MCF 10A (cell line): ENCODE measurements at regions not wholly inside any gene's neighbourhood (a gene's known extent, or its start where the extent isn't known, plus 50 kb on each side); places are given as distances from the start of the nearest gene placed in this dataset.

Experiments used
- BruUV-seq: library from RNA; stranded (reverse); fragments of 400-500 nt; replicated peaks from 2 replicates; lab custom pipeline; 2021; lab: Mats Ljungman, UMichigan
- CTCF ChIA-PET: fragments of 300-600 bp; sonication (Branson Sonifier 250); formaldehyde crosslinking; extraction: SDS; loops from one replicate; lab custom pipeline; 2021; ENCODE audit warnings: antibody characterized with exemption, inconsistent platforms; lab: Yijun Ruan, JAX
- POLR2A ChIA-PET: fragments of 300-600, 350-650 bp; sonication (Branson Sonifier 250); formaldehyde crosslinking; extraction: SDS; loops from one replicate; lab custom pipeline; 2020; ENCODE audit warnings: antibody characterized with exemption, inconsistent platforms; lab: Yijun Ruan, JAX
- DNase-seq: peaks from one replicate; pipeline ENCODE4 v3.0.0-alpha.2; 2018; ENCODE audit not compliant: unreplicated experiment
- H3K27ac Mint-ChIP-seq: one replicate; pipeline ENCODE4 v1.8.0; 2022; ENCODE audit warnings: mild to moderate bottlenecking, low read depth, mixed read lengths; ENCODE audit not compliant: unreplicated experiment
- H3K27me3 Mint-ChIP-seq: one replicate; pipeline ENCODE4 v1.8.0; 2022; ENCODE audit warnings: mixed read lengths; ENCODE audit not compliant: insufficient read depth, unreplicated experiment
- H3K36me3 Mint-ChIP-seq: one replicate; pipeline ENCODE4 v1.8.0; 2022; ENCODE audit warnings: mild to moderate bottlenecking, moderate library complexity, mixed read lengths; ENCODE audit not compliant: insufficient read depth, unreplicated experiment
- H3K4me1 Mint-ChIP-seq: one replicate; pipeline ENCODE4 v1.8.0; 2022; ENCODE audit warnings: mixed read lengths; ENCODE audit not compliant: insufficient read depth, unreplicated experiment
- H3K4me3 Mint-ChIP-seq: one replicate; pipeline ENCODE4 v1.8.0; 2022; ENCODE audit warnings: mild to moderate bottlenecking, moderate library complexity, mixed read lengths; ENCODE audit not compliant: unreplicated experiment
- H3K9me3 Mint-ChIP-seq: one replicate; pipeline ENCODE4 v1.8.0; 2022; ENCODE audit warnings: mixed read lengths; ENCODE audit not compliant: unreplicated experiment
- intact Hi-C: fragments of 100-400 bp; cut with micrococcal nuclease; formaldehyde crosslinking; loops from 2 replicates; pipeline ENCODE4 v1.14.1; 2022
- TF ChIP-seq, protein P1 (sequence below): fragments of 200-600 bp; IDR thresholded peaks from one replicate; pipeline ENCODE4 v1.8.0; 2022; ENCODE audit warnings: antibody characterized with exemption, mild to moderate bottlenecking; ENCODE audit not compliant: unreplicated experiment

DNA sequence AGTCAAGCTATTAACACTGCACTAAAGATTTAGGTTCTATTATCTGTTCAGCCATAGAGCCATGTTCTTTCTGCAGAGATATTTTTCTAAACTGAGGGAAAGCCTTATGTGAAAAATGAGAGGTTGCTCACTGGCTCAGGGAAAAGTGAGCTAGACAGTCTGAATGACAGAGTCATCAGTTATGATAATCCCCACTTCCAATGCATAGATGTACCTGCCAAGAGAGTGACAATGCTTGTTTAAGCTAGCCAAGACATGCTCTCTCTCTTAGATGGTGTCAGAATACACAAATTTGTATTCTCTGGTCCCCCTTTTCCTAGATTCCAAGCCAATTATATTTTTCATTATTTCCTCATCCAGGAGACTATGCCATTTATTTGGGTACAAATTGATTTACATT is 176.9 kb upstream of the FRMD6 start:
- no TSS peak for BruUV-seq

DNA sequence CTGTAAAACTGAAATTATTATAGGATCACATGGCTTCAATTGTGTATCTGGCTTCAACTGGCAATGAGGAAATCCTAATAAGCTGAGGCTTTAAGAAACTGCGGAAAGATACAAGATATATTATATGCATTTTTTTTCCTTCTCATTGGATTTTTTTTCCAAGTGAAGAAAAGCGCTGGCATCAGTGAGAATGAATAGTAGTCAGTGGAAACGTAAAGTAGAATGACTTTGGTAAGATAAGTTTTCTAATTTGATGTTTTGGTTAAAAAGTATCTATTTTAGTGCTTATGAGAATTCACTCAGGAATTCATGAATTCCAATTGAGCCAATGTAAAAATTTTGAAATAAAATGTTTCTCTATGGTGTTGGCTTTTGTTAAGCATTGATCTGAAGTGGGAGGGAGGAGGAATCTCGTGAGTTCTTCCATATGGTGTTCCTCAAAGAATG is 173.5 kb upstream of the FRMD6 start:
- BruUV-seq: no TSS peak
- TF ChIP-seq, protein P1, sequence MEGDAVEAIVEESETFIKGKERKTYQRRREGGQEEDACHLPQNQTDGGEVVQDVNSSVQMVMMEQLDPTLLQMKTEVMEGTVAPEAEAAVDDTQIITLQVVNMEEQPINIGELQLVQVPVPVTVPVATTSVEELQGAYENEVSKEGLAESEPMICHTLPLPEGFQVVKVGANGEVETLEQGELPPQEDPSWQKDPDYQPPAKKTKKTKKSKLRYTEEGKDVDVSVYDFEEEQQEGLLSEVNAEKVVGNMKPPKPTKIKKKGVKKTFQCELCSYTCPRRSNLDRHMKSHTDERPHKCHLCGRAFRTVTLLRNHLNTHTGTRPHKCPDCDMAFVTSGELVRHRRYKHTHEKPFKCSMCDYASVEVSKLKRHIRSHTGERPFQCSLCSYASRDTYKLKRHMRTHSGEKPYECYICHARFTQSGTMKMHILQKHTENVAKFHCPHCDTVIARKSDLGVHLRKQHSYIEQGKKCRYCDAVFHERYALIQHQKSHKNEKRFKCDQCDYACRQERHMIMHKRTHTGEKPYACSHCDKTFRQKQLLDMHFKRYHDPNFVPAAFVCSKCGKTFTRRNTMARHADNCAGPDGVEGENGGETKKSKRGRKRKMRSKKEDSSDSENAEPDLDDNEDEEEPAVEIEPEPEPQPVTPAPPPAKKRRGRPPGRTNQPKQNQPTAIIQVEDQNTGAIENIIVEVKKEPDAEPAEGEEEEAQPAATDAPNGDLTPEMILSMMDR: no peak
- Mint-ChIP-seq H3K27me3 (no peaks in the 10 kb centered on the region), H3K9me3 (no peaks in the 10 kb centered on the region), H3K4me1 (peaks cover 18% of the 10 kb centered on the region), H3K36me3 (no peaks in the 10 kb centered on the region), H3K4me3 (no peak overlapping the region), H3K27ac (no peak overlapping the region)
- CTCF ChIA-PET: interaction anchor here (0.6 to 0.7 kb wide), 2 partner anchors 20 to 300 kb away, joined by 3 read pairs; no protein-coding TSS in a partner anchor
- intact Hi-C loops: no loop called here
- POLR2A ChIA-PET: no interaction called here
- no peak for DNase-seq

More for the DNA sequence above, 176.9 kb upstream of the FRMD6 start:
- TF ChIP-seq, protein P1: no peak
- peaks cover 18% of the 10 kb centered on the region for H3K4me1 Mint-ChIP-seq
- H3K27ac Mint-ChIP-seq: no peak overlapping the region
- DNase-seq: no peak
- ChIA-PET POLR2A (interaction anchor here (0.6 to 4.0 kb wide), 4 partner anchors 14 to 1371 kb away, joined by 3 to 23 read pairs (median 5); no protein-coding TSS in a partner anchor), CTCF (interaction anchor here (0.6 to 1.4 kb wide), 5 partner anchors 26 to 310 kb away, joined by 3 to 6 read pairs (median 5); no protein-coding TSS in a partner anchor)
- no peak overlapping the region for H3K4me3 Mint-ChIP-seq
- intact Hi-C loops: no loop called here
- H3K36me3 Mint-ChIP-seq: no peaks in the 10 kb centered on the region
- no peaks in the 10 kb centered on the region for H3K27me3 Mint-ChIP-seq
- no peaks in the 10 kb centered on the region for H3K9me3 Mint-ChIP-seq

DNA sequence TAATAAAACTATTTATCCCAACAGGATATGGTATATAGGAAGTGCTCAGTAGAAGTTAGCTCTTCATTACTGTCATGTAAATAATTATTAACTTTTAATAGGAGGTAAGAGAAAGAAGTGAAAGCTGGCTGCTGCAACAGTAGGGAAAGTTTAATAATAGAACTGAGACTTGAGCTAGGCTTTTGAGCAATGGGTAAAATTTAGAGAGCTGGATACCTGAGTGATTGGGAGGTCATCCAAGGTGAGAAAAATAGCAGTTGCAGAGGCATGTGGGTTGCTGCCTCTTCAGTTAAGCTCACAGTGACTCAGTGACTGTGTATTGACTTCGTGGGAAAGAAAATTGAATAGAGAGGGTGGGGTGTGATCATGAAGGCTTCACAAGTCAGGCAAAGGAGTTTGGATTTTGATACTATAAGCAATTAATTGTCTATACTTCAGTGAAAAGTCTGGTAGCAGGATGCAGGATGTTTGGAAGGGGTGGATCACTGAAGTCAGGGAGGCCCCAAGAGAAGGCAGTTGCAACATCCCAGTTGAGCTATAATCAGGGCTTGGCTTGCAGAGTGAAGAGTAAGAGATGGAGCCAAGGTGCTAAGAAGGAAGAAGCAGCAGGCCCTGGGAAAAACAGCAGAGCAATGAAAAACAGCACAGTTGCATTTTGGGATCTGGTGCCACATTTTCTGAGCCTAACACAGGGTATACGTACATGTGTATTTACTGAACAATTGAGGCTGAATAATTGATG is 172.0 kb upstream of the FRMD6 start:
- Mint-ChIP-seq H3K9me3 (no peaks in the 10 kb centered on the region), H3K27me3 (no peaks in the 10 kb centered on the region), H3K27ac (no peak overlapping the region), H3K4me3 (no peak overlapping the region), H3K36me3 (no peaks in the 10 kb centered on the region), H3K4me1 (peaks cover 2% of the 10 kb centered on the region)
- peak; percentile 17 for DNase-seq
- no TSS peak for BruUV-seq
- ChIA-PET CTCF (interaction anchor here (0.6 to 0.8 kb wide), 2 partner anchors 18 to 332 kb away, joined by 3 to 8 read pairs; no protein-coding TSS in a partner anchor), POLR2A (interaction anchor here (0.7 to 1.8 kb wide), 9 partner anchors 8 to 82 kb away, joined by 3 to 16 read pairs (median 4); no protein-coding TSS in a partner anchor)
- TF ChIP-seq, protein P1: no peak
- intact Hi-C loops: no loop called here

DNA sequence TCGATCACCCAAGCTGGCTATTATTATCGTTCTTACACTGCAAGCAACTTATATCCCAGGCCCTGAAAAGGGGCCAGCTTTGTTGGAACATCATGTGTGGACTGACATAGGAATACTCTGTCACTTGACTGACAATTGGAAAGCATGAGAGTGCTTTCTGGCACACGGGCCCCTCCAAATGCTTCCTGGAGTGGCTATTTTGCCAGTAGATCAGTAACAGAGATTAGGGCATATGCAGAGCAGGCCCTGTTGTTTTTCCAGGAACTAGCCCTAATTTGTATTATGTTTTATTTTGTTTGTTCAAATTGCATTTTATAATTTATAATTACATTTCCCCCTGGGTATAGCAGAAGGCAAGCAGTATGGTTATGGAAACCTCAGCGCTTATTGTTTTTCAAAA is 170.1 kb upstream of the FRMD6 start:
- no peak overlapping the region for H3K4me3 Mint-ChIP-seq
- H3K9me3 Mint-ChIP-seq: no peaks in the 10 kb centered on the region
- TF ChIP-seq, protein P1: no peak
- no peaks in the 10 kb centered on the region for H3K27me3 Mint-ChIP-seq
- no TSS peak for BruUV-seq
- DNase-seq: no peak
- ChIA-PET POLR2A (no interaction called here), CTCF (no interaction called here)
- H3K36me3 Mint-ChIP-seq: no peaks in the 10 kb centered on the region
- intact Hi-C loops: no loop called here
- H3K27ac Mint-ChIP-seq: no peak overlapping the region
- no peaks in the 10 kb centered on the region for H3K4me1 Mint-ChIP-seq
